GM21367 (cell line): ENCODE measurements at regions not wholly inside any gene's neighbourhood (a gene's known extent, or its start where the extent isn't known, plus 50 kb on each side); places are given as distances from the start of the nearest gene placed in this dataset.
"Not testable (repeated sequence)": the region's sequence is repeated elsewhere in the genome, so short reads cannot be mapped to it uniquely, and the experiment has no call there.

Experiments used
- ATAC-seq: cut with Tn5 transposase; IDR thresholded peaks from one replicate; pipeline ENCODE4 v1.9.1; 2021; ENCODE audit not compliant: unreplicated experiment

DNA sequence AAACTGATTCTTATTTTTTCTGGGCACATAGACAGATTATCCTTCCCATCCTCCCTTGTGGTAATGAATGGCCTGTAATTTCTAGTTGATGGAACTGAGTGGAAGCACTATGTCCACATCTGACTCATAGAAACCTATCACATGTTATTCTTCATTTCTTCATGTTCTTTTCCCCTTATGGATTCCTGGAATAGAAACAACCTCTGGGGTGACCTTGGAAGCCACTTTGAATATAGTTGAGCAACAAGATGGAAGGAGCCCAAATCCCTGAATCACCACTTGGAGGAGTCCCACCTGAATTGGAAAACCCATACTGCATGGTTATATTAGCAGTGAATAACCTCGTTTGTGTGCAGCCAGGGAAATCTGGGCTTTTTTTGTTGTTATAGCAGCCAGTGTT is 137.8 kb downstream of the MID1IP1 start:
- no peak for ATAC-seq

DNA sequence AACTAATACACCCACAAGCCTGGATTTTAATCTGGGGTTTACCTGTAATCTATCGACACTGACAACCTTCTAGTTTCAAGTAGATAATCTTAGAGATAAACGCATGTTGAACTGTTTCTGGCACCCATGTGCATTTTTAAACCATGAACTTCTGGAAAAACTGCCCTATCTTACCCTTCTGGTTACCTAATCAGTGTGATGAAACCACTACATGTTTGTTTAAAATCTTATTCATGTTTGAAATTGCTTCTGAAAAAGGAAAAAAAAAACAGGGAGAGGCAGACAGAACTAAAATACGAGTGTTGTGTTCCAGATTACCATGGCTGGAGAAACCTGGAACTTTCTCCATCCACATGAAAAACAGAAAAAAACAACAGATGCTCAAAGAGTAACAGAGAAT is 139.3 kb downstream of the MID1IP1 start:
- no peak for ATAC-seq

DNA sequence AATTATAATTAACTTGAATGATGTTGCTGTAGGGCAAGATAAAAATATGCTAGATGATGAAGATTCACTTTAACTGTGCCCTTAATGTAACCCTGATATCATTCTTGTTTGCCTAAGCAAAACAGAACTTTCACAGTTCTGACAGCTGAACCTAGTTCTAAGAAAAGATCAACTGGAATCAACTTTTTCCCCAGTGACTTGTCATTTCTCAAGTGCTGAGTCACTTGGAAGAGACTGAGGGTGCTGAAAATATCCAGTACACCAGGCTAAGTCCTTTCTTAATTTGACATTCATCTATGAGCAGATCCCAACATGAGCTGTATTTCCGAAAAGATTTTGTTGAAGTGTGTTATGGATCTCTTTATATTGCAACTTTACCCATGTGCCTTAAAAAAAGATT is 140.4 kb downstream of the MID1IP1 start:
- no peak for ATAC-seq

DNA sequence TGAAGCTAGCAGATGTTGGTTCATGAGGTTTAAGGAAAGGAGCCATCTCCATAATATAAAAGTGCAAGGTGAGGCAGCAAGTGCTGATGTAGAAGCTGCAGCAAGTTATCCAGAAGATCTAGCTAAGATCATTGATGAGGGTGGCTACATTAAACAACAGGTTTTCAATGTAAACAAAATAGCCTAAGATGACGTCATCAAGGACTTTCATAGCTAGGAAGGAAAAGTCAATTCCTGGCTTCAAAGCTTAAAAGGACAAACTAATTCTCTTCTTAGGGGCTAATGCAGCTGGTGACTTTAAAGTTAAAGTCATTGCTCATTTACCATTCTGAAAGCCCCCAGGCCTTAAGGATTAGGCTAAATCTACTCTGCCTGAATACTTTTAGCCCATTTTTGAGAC is 141.9 kb downstream of the MID1IP1 start:
- ATAC-seq: no peak

DNA sequence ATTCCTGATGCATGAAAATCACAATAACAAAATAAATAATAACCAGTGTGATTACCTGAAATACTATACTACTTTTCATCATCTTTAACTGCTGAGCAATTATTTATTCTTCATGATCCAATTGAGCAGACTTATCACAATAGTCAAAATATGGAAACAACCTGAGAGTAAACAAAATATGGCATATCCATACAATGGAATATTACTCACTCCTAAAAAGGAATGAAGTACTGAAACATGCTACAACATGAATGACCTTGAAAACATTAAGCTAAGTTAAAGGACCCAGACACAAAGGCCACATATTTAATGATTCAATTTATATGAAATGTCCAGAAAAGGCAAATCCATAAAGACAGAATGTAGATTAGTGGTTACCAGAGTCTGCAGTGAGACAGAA is 146.8 kb downstream of the MID1IP1 start:
- no peak for ATAC-seq

DNA sequence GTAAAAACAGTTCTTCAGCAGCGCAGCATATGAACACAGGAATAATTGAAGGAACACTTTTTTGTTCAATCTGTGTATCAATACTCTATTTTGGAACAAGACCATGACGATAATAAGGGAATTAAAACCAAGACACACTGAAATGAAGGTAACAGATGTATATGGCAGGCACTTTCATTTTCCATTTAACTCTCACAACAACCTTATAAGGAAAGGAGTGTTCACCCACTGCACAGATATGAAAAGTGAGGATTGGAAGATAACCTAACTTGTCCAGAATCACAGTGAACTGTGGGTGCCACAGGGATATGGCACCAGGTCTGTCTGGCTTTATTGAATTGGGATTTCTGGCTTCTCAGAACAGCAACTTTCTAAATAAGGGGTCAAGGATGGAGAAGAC is 153.3 kb downstream of the MID1IP1 start:
- no peak for ATAC-seq

DNA sequence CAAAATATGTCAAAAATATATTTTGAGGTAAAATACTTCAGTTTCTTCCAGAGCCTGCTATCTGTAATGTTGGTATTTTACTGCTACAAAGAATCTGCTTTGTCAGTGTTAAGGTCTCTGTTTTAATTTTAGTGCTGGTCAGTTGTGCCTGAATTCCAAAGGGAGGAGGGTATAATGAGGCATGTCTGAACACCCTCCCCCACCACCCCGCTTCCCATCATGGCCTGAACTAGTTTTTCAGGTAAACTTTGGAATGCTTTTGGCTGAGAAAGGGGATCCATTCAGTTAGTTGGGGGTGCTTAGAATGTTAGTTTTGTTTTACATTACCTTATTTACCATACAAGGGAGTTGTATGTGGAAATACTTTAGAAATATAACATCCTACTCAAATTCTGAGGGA is 158.5 kb downstream of the MID1IP1 start:
- no peak for ATAC-seq

DNA sequence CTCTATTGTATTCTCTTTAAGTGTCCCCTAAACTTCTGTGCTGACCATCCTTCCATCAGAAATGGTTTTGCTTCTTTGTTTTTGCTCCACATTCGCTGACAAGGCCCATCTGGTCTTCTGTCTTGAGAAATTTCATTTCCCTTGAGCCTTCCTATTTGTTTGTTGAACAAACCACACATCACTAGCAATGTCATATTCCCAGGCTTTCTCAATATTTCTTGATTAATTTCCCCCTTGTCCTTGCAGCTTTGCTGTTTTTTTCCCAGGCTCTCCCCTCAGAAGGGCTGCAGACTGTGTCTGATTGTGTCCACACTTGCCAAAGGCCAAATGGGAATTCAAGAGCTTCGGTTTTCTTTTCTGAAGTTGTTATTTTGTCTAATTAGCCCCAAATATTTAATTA is 158.9 kb downstream of the MID1IP1 start:
- no peak for ATAC-seq

DNA sequence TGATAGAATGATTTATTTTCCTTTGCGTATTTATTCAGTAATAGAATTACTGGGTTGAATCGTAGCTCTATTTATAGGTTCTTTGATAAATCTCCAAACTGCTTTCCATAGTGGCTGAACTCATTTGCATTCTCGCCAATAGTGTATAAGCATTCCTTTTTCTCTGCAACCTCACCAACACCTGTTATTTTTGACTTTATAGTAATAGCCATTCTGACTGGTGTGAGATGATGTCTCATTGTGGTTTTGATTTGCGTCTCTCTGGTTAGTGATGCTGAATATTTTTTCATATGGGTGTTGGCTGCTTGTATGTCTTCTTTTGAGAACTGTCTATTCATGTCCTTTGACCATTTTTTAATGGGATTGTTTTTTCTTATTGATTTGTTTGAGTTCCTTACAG is 160.7 kb downstream of the MID1IP1 start:
- no peak for ATAC-seq

DNA sequence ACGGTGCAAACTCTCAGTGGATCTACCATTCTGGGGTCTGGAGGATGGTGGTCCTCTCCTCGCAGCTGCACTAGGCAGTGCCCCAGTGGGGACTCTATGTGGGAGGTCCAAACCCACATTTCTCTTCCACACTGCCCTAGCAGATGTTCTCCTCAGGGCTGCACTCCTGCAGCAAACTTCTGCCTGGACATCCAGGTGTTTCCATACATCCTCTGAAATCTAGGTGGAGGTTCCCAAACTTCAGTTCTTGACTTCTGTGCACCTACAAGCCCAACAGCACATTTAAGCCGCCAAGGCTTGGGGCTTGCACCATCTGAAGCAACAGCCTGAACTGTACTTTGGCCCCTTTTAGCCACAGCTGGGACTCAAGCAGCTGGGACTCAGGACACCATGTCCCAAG is 162.0 kb downstream of the MID1IP1 start:
- ATAC-seq: not testable (repeated sequence)

DNA sequence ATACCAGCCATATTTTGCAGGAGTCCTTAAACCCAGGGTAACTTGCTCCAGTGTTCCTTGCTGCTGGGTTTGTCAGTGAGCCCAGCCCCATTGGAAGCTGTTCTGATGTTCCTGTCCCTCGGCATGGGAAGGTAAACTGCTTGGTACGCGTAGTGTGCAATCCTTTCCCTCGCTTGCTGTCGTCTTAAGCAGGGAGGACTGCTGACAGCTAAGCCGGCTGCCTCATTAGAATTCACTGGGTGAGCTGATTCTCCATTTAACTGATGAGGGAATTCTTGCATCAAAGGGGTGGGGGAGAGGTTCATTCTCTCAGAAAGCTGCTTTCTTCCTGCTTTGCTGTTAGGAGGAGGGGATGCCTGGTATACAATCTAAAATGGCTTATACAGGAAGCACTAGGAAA is 164.6 kb downstream of the MID1IP1 start:
- ATAC-seq: no peak

DNA sequence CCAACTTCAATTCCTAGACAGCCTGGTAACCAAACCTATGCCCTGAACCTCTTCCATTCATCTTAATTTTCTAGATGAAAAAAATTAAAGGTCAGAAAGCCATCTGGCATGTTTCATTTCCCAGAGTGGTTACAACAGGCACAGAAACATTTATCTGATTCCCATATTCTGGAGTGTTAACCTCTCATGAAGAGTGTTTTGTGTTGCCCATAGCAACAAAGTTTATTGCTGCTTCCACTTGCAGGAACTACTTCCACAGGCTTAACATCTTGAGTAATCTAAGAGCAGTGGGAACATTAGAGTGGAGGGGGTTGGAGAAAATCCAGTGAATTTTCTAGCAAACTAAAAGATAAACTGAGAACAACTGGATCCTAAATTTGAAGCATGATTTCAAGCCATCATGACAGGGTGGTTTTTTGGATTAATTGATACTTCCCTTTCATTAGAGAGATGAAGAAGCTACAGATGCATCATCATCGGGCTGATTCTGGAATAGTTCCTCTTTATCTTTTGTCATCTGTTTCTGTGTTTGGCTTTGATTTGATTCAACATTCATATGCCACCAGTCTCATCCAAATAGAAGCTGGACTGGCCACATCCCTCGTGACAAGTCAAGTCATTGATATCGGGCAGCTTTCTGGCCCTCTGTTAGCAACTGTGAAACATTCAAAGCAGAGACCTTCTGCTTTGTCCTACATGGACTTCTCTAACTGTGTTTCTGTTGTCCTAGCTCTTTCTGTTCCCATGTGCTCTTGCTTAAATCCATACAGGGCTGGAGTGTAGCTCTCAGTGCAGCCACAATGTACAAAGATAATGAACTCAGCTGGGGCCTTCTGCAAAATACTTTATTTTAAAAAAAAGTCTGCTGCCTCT is 167.3 kb downstream of the MID1IP1 start:
- no peak for ATAC-seq

DNA sequence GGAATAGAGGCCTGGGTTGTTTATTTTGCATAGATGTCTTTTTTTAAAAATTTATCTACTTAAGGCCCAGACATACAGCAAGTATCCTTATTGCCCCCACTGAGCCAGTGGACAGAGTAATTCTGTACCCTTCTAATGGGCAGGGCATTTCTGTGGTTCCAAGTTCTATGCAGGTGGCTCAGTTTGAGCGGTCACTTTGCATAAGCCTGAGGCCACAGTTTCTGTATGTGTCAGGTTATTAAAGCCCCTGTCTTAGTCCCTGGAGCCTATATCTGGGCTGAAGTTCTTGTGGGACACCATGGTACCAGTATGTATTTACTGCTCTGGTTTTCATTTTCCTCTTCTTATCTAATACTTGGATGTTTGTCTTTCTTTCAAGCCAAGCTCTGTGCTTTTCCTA is 168.8 kb downstream of the MID1IP1 start:
- ATAC-seq: no peak

DNA sequence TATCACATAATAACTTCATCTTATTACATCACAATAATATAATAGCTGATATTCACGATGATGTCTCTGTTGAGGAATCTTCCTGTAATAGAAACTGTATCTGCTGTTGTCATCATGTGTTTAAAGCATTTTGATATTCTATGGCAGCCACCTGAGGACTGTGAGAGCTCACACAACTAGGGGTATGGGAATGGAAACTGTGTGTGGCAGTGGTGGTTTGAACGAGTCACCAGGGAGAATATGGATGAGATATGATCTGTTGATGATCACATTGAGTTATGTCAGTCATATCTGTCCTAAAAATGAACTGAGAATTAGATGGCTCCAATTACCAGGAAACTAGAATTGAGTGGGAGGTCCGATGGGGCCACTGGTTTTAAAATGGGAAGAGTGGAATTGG is 169.6 kb downstream of the MID1IP1 start:
- ATAC-seq: no peak

DNA sequence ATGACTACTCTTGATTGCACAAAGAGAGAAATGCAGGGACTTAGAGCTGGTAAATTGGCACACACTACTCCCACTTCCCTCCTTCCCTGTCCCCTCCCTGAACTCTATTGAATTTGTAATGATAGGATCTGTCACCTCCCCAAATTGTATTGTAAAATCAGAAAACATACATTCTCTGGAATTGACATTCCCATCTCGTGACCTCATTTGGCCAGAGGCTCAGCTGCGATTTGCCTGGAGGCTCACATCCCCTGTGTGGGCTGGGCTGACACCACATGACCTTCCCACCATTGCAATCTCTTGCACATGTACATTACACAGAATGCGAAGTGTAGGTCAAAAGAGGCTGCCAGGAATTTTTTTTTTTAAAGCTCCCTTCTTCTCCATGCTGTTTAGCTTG is 172.1 kb downstream of the MID1IP1 start:
- no peak for ATAC-seq

DNA sequence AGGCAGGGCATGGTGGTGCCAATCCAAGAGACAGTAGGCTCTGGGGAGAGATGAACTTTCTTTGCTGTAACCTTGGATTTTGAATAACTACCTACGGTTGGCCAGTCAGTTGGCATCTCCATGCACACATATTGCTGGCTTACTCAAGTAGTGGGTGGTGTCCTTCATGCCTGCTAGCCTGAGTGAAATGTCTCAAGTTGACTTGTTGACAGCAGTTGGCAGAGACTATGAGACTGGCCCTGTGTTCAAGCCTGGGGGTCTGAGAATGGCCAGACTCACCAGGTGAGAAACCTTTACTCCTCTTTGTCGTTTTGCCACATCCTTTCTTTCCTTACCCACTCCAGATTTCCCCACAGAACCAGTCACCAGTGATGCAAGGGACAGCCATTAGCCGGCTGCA is 173.3 kb downstream of the MID1IP1 start:
- no peak for ATAC-seq

DNA sequence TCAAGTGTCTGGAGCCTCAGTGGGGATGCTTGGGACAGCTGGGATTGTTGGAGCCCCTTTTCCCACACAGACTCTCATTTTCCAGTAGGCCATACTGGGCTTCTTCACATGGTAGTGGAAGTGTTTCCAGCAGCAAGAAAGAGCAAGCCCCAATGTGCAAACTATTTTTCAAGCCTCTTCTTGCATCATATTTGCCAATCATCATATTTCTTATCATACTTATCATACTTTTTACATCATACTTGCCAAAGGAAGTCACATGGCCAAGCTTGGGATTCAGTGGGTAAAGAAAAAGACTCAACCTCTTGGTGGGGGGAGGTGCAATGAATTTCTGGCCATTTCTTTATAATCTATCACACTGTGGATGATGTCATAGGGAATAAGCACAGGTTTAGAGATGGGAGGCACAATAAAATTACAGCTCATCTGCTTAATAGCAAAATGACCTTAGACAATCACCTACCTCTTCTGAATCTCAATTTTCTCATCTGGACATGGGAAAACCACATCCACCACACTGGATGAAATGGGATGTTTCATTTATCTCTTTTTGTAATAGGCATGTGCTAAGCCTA is 174.2 kb downstream of the MID1IP1 start:
- ATAC-seq: no peak

DNA sequence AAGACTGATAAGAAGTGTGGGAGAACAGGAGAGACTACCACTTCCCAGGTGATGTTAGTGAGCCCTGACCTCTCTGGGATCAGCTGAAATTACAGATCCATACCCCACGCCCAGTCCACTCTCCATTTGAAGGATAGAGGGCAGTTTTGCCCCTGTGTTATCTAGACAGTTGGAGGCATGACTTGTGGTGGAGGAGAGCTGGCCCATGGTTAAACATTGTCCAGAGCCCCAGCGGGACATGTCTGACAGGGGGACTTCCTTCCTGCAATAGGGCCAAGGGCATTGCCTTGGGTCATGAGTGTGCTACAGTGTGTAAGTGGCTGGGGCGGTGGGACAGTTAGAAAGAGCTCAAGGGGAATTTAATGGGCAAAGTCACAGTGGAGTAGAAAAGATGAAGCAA is 181.1 kb downstream of the MID1IP1 start:
- ATAC-seq: no peak

DNA sequence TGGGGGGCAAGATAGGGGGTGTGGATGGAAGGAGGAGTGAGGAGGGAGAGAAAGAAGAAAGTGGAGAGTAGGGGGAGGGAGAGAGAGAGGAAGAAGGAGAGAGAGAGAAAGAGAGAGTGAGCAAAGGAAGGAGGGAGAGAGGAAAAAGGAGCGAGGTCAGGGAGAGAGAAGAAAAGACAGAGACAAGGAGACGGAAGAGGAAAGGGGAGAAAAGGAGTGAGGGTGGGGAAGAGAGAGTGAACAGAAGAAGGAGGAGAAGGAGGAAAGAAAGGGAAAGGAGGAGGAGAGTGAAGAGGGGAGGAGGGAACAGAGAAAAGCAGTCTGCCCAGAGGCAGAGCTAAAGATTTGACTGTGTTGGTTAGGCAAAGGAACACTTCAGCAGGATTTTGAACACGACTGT is 181.6 kb downstream of the MID1IP1 start:
- no peak for ATAC-seq

DNA sequence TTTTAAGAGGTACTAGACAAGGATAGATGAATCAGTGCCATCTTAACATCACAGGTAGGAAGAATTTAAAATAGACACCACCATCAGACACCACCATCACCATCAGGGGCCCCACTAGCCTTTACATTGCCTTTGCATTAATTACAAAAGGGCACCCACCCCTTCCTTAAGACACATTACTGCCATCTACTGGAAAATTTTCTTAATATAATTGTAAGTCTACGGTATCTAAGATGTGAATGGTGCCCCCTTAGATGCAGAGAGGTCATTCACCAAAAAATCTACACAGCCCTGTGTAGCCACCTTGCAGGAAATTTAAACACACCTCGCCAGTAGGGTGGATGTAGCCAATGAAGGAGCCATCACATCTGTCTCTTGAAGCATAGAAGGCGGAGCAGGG is 184.1 kb downstream of the MID1IP1 start:
- ATAC-seq: no peak

DNA sequence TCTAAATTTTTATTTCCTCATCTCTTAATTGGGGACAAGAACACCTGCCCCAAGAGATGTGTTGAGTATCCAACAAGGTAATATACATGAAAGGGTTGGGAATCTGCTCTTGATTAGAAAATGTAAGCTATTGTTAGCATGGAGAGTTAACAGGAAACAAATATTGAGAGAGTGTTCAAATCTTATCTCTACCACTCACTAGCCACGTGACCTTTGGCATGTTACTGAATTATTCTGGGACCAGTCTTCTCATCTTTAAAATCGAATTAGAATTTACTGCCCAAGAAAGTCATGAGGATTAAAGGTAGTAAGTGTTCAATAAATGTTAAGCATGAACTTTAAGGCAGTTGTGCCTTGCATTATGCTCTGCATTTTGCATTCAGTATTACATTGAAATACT is 184.7 kb downstream of the MID1IP1 start:
- no peak for ATAC-seq

DNA sequence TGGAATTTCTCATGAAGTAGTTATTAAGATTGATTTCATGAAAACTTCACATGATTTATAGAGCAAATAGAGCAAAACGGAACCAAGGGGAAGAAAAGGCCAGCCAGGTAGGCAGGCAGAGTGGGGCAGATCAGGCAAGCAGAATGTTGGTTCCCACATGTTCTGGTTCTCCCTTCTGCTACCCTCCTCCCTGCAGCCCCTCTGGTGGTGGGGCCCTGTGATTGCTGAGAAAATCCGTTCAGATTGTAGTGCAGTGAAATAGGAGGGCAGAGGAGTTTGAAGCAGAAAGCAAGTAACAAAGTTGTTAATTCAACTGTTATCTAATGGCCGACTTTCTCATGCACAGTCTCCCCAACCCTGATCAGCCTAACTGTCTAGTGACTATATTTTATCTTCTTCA is 185.3 kb downstream of the MID1IP1 start:
- no peak for ATAC-seq

DNA sequence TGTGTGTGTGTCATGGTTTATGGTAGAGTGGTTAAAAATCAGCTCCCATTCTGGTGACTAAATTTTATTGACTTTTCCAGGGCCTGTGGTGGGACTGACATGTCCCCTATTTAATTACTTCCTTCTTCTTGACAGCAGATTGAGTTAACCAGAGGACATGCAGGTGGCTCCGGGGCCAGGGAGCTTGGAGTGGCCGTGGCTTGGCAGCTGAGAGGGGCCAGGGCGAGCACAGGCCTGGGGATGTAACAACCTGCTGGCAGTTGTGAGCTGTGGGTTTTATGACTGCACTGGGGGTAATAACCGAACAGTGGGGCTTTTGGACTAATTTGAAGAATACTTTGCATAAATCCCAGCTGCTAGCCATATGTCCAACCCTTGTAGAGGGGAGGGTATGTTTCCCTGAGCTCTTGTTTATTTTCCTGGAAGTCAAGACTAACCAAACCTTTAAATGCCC is 186.0 kb downstream of the MID1IP1 start:
- ATAC-seq: no peak
